PC-3 (cell line): ENCODE measurements at regions not wholly inside any gene's neighbourhood (a gene's known extent, or its start where the extent isn't known, plus 50 kb on each side); places are given as distances from the start of the nearest gene placed in this dataset.

Experiments used
- ATAC-seq: fragments of 200-7000 bp; cut with Tn5 transposase; 2 replicates; pipeline ENCODE4 v1.9.1; 2020; ENCODE audit warnings: mild to moderate bottlenecking, moderate library complexity
- BruUV-seq: library from RNA; stranded (reverse); fragments of 400-500 nt; replicated peaks from 2 replicates; lab custom pipeline; 2021; lab: Mats Ljungman, UMichigan
- CTCF ChIA-PET: fragments of 300-600 bp; sonication (Branson Sonifier 250); formaldehyde crosslinking; loops from one replicate; lab custom pipeline; 2022; ENCODE audit warnings: antibody characterized with exemption; lab: Charles Lee
- POLR2A ChIA-PET: fragments of 300-600 bp; sonication (Branson Sonifier 250); formaldehyde crosslinking; loops from one replicate; lab custom pipeline; 2022; ENCODE audit warnings: antibody characterized with exemption; ENCODE audit not compliant: unreplicated experiment; lab: Charles Lee
- DNase-seq: peaks from one replicate; pipeline ENCODE4 v3.0.0-alpha.2; 2015
- H2AFZ ChIP-seq: fragments of 300-600 bp; sonication (generic); 2 replicates; pipeline ENCODE4 v1.6.0; 2016; ENCODE audit warnings: antibody characterized with exemption, low read length
- H3F3A ChIP-seq: fragments of 300-600 bp; sonication (generic); one replicate; pipeline ENCODE4 v1.6.0; 2017; ENCODE audit warnings: antibody characterized with exemption, low read length, control low read depth, mild to moderate bottlenecking; ENCODE audit not compliant: unreplicated experiment
- H3K27ac ChIP-seq: fragments of 300-600 bp; sonication (generic); 2 replicates; pipeline ENCODE4 v1.5.1; 2016; ENCODE audit warnings: mild to moderate bottlenecking, low read length
- H3K27me3 ChIP-seq: fragments of 300-600 bp; sonication (generic); 2 replicates; pipeline ENCODE4 v1.6.1; 2016; ENCODE audit warnings: low read length, mixed read lengths
- H3K36me3 ChIP-seq: fragments of 300-600 bp; sonication (generic); 2 replicates; pipeline ENCODE4 v1.6.1; 2016; ENCODE audit warnings: low read depth, mixed run types, low read length, mixed read lengths
- H3K4me1 ChIP-seq: fragments of 300-600 bp; sonication (generic); 2 replicates; pipeline ENCODE4 v1.5.1; 2016; ENCODE audit warnings: low read length; ENCODE audit not compliant: insufficient read depth
- H3K4me2 ChIP-seq: fragments of 300-600 bp; sonication (generic); 2 replicates; pipeline ENCODE4 v1.6.0; 2016; ENCODE audit warnings: low read length
- H3K4me3 ChIP-seq: fragments of 300-600 bp; sonication (generic); 2 replicates; pipeline ENCODE4 v1.5.1; 2016; ENCODE audit warnings: mild to moderate bottlenecking, low read length, mixed read lengths
- H3K79me2 ChIP-seq: fragments of 300-600 bp; sonication (generic); 2 replicates; pipeline ENCODE4 v1.6.1; 2017; ENCODE audit warnings: low read length, mixed read lengths
- H3K9ac ChIP-seq: fragments of 300-600 bp; sonication (generic); 2 replicates; pipeline ENCODE4 v1.6.0; 2016; ENCODE audit warnings: mild to moderate bottlenecking, low read length
- H3K9me2 ChIP-seq: fragments of 300-600 bp; sonication (generic); replicated peaks from 2 replicates; pipeline ENCODE4 v1.6.1; 2016; ENCODE audit warnings: mixed run types, low read length, mixed read lengths
- H3K9me3 ChIP-seq: fragments of 300-600 bp; sonication (generic); 2 replicates; pipeline ENCODE4 v1.6.1; 2016; ENCODE audit warnings: low read length, mixed read lengths
- H4K20me1 ChIP-seq: fragments of 300-600 bp; sonication (generic); 2 replicates; pipeline ENCODE4 v1.6.1; 2016; ENCODE audit warnings: low read length, mixed read lengths
- EZH2 ChIP-seq: fragments of 300-600 bp; sonication (generic); IDR thresholded peaks from one replicate; pipeline ENCODE4 v1.6.1; 2017; ENCODE audit warnings: antibody characterized with exemption, mild to moderate bottlenecking, low read length; ENCODE audit not compliant: unreplicated experiment
- EZH2phosphoT487 ChIP-seq: fragments of 300-600 bp; sonication (generic); IDR thresholded peaks from 2 replicates; pipeline ENCODE4 v1.6.1; 2018; ENCODE audit warnings: mild to moderate bottlenecking, antibody characterized with exemption, low read length, borderline replicate concordance
- intact Hi-C: fragments of 100-400 bp; cut with micrococcal nuclease; formaldehyde crosslinking; loops from 2 replicates; pipeline ENCODE4 v1.9.0; 2023
- TF ChIP-seq, protein P1 (sequence below): fragments of 300-600 bp; sonication (generic); conservative IDR thresholded peaks from 2 replicates; pipeline ENCODE4 v1.5.1; 2017; ENCODE audit warnings: antibody characterized with exemption, low read depth, mild to moderate bottlenecking, low read length

GRCh38 chr6:156396068-156396771 is 381.0 kb upstream of the ARID1B start:
- H3K4me1 ChIP-seq, result peaks cover 9% of the 10 kb centered on the region; the same call in 1 of the 2 replicates
- H3K9ac ChIP-seq, result no peak overlapping the region
- H3K9me3 ChIP-seq, result no peaks in the 10 kb centered on the region
- no peaks in the 10 kb centered on the region for H4K20me1 ChIP-seq
- H3K79me2 ChIP-seq, result no peaks in the 10 kb centered on the region
- no peak overlapping the region for H3K4me3 ChIP-seq
- TF ChIP-seq EZH2phosphoT487 (no peak), EZH2 (no peak)
- TF ChIP-seq, protein P1, sequence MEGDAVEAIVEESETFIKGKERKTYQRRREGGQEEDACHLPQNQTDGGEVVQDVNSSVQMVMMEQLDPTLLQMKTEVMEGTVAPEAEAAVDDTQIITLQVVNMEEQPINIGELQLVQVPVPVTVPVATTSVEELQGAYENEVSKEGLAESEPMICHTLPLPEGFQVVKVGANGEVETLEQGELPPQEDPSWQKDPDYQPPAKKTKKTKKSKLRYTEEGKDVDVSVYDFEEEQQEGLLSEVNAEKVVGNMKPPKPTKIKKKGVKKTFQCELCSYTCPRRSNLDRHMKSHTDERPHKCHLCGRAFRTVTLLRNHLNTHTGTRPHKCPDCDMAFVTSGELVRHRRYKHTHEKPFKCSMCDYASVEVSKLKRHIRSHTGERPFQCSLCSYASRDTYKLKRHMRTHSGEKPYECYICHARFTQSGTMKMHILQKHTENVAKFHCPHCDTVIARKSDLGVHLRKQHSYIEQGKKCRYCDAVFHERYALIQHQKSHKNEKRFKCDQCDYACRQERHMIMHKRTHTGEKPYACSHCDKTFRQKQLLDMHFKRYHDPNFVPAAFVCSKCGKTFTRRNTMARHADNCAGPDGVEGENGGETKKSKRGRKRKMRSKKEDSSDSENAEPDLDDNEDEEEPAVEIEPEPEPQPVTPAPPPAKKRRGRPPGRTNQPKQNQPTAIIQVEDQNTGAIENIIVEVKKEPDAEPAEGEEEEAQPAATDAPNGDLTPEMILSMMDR, result no peak
- H2AFZ ChIP-seq, result no peak overlapping the region
- no TSS peak for BruUV-seq
- no peak for ATAC-seq
- ChIA-PET POLR2A (no interaction called here), CTCF (no interaction called here)
- H3K36me3 ChIP-seq, result no peaks in the 10 kb centered on the region
- no peak overlapping the region for H3K27ac ChIP-seq
- H3K27me3 ChIP-seq, result no peaks in the 10 kb centered on the region
- H3K9me2 ChIP-seq, result no peaks in the 10 kb centered on the region
- H3F3A ChIP-seq, result no peaks in the 10 kb centered on the region
- DNase-seq, result no peak
- H3K4me2 ChIP-seq, result no peak overlapping the region
- intact Hi-C loops, result no loop called here

DNA sequence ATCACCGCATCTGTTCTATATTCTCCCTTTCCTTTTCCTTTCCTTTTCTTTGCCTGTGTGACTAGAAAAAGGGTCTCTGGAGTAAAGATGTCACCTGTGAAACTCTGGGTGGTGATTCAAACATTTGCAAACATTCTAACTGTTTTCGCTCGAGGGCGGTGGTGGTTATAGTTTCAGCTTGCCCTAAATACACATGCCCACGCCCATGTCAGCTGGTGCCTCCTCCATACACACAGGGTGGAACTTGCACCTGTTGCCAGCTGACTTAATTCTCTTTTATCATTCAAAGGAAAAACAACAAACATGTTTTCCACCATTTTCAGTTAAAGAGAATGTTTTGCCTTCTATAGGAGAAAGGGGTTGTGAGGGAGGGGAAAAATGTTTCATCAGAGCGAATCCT is 381.9 kb upstream of the ARID1B start:
- no peak overlapping the region for H3K4me2 ChIP-seq
- H3K27ac ChIP-seq, result no peak overlapping the region
- H3K4me3 ChIP-seq, result no peak overlapping the region
- H3F3A ChIP-seq, result no peaks in the 10 kb centered on the region
- peak; percentile 74 for ATAC-seq
- peaks cover 9% of the 10 kb centered on the region; the same call in 1 of the 2 replicates for H3K4me1 ChIP-seq
- no peaks in the 10 kb centered on the region for H3K36me3 ChIP-seq
- no TSS peak for BruUV-seq
- no peaks in the 10 kb centered on the region for H3K9me2 ChIP-seq
- TF ChIP-seq EZH2 (no peak), EZH2phosphoT487 (no peak)
- TF ChIP-seq, protein P1, result no peak
- H3K9ac ChIP-seq, result no peak overlapping the region
- intact Hi-C loops, result no loop called here
- ChIA-PET CTCF (no interaction called here), POLR2A (interaction anchor here (0.6 kb wide), 1 partner anchor 25 kb away, joined by 9 read pairs; no protein-coding TSS in a partner anchor)
- H3K79me2 ChIP-seq, result no peaks in the 10 kb centered on the region
- H2AFZ ChIP-seq, result no peak overlapping the region
- H3K27me3 ChIP-seq, result no peaks in the 10 kb centered on the region
- H4K20me1 ChIP-seq, result no peaks in the 10 kb centered on the region
- H3K9me3 ChIP-seq, result no peaks in the 10 kb centered on the region
- peak; percentile 44 for DNase-seq

DNA sequence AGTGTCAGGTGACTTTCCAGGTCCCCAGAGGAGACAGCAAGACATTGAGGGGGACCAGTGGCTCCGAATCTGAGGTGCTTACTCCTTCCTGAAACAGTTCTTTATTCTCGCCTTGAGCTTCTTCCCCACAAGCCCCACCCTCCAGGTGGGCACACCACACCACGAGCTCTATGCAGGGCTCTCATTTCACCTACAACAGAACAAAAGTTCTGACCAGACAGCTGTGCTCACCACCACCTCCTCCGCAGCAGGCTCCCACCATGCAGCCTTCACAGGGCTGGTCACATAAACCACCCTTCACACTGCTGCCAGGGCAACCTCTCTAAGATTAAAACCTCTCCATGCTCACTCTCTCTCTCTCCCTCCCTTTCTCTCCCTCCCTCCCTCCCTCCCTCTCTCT is 384.5 kb upstream of the ARID1B start:
- intact Hi-C loops, result no loop called here

More for the DNA sequence above, 384.5 kb upstream of the ARID1B start:
- Histone ChIP-seq H3K9me3 (no peaks in the 10 kb centered on the region), H3K27me3 (no peaks in the 10 kb centered on the region), H3K36me3 (no peaks in the 10 kb centered on the region), H2AFZ (no peak overlapping the region), H4K20me1 (no peaks in the 10 kb centered on the region), H3K4me1 (peaks cover 9% of the 10 kb centered on the region; the same call in 1 of the 2 replicates), H3K27ac (no peak overlapping the region), H3K9me2 (no peaks in the 10 kb centered on the region), H3K9ac (no peak overlapping the region), H3F3A (no peaks in the 10 kb centered on the region), H3K79me2 (no peaks in the 10 kb centered on the region), H3K4me2 (no peak overlapping the region), H3K4me3 (no peak overlapping the region)
- DNase-seq (no peak), ATAC-seq (no peak)
- no TSS peak for BruUV-seq
- CTCF ChIA-PET, result no interaction called here
- no peak for TF ChIP-seq EZH2phosphoT487
- TF ChIP-seq, protein P1, result no peak
- TF ChIP-seq EZH2, result no peak
- POLR2A ChIA-PET, result no interaction called here
